PFSK-1 (cell line): ENCODE measurements at regions not wholly inside any gene's neighbourhood (a gene's known extent, or its start where the extent isn't known, plus 50 kb on each side); places are given as distances from the start of the nearest gene placed in this dataset.

Experiments
- FOXP2 ChIP-seq: optimal IDR thresholded peaks from 2 replicates; pipeline ENCODE3; 2011; ENCODE audit warnings: borderline replicate concordance, control low read depth, inconsistent platforms; ENCODE audit not compliant: insufficient read depth; ENCODE audit errors: extremely low read length, extremely low read depth
- POLR2AphosphoS5 ChIP-seq: IDR thresholded peaks from 2 replicates; pipeline ENCODE4 v1.6.1; 2012; ENCODE audit warnings: low read depth, mild to moderate bottlenecking, control low read depth, low read length, moderate library complexity

GRCh38 chr7:85890244-85890811 is 703.5 kb upstream of the SEMA3D start:
- TF ChIP-seq FOXP2 = no peak
- no peak for TF ChIP-seq POLR2AphosphoS5
